ENCODE measurements at regions not wholly inside any gene's neighbourhood (a gene's known extent, or its start where the extent isn't known, plus 50 kb on each side); places are given as distances from the start of the nearest gene placed in this dataset.

DNA sequence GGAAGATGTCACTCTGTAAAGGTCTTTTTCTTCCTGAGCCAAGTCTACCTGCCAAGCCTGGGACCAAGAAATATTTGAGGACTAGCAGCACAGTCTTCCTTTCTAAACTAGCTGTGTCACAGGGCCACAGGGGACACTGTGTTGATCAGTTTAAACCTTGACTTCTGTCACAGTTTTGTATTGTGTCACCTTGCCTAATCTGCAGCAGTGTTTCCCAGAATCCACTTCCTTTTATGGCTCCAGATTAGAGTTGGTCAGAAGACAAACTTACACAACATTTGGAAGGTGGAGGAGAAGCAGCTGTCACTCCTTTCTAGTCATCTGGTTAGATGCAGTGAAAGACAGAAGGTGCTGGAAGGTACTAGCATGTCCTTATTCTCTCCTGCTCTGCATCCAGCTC, 143.1 kb upstream of the BCOR start:
- TF ChIP-seq, protein P1, sequence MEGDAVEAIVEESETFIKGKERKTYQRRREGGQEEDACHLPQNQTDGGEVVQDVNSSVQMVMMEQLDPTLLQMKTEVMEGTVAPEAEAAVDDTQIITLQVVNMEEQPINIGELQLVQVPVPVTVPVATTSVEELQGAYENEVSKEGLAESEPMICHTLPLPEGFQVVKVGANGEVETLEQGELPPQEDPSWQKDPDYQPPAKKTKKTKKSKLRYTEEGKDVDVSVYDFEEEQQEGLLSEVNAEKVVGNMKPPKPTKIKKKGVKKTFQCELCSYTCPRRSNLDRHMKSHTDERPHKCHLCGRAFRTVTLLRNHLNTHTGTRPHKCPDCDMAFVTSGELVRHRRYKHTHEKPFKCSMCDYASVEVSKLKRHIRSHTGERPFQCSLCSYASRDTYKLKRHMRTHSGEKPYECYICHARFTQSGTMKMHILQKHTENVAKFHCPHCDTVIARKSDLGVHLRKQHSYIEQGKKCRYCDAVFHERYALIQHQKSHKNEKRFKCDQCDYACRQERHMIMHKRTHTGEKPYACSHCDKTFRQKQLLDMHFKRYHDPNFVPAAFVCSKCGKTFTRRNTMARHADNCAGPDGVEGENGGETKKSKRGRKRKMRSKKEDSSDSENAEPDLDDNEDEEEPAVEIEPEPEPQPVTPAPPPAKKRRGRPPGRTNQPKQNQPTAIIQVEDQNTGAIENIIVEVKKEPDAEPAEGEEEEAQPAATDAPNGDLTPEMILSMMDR (IDR thresholded peaks at IDR 0.05; ENCODE audit: extremely low read depth in 1 of 2, insufficient read depth in 1 of 2, low read depth in 1 of 2, low read length in 2 of 2) = no peak
- TF ChIP-seq MYC (IDR thresholded peaks at IDR 0.05; ENCODE audit: low read depth, low read length) = no peak
- TF ChIP-seq POLR2A (IDR thresholded peaks at IDR 0.05; ENCODE audit: low read depth, low read length) = no peak
- TF ChIP-seq EZH2 (IDR thresholded peaks at IDR 0.05; ENCODE audit: borderline replicate concordance, low read depth, low read length, severe bottlenecking) = no peak
- no peak for TF ChIP-seq POLR2AphosphoS5 (IDR thresholded peaks at IDR 0.05; ENCODE audit: insufficient read depth, low read depth, low read length)
- no peak for TF ChIP-seq FOS (IDR thresholded peaks at IDR 0.05; ENCODE audit: borderline replicate concordance, insufficient read depth, low read length)
- TF ChIP-seq, protein P2, sequence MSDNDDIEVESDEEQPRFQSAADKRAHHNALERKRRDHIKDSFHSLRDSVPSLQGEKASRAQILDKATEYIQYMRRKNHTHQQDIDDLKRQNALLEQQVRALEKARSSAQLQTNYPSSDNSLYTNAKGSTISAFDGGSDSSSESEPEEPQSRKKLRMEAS (IDR thresholded peaks at IDR 0.05; ENCODE audit: insufficient read depth, insufficient read length) = no peak
- TF ChIP-seq JUN (IDR thresholded peaks at IDR 0.05; ENCODE audit: borderline replicate concordance, insufficient read depth, insufficient read length, low read depth) = no peak

Measured in endothelial cell of umbilical vein (primary cell).